Prostate gland (tissue), 2 donors: ENCODE measurements at regions not wholly inside any gene's neighbourhood (a gene's known extent, or its start where the extent isn't known, plus 50 kb on each side); places are given as distances from the start of the nearest gene placed in this dataset.

ENCODE experiments used
- CTCF ChIP-seq, 4 experiments: fragments of 200-600 bp in 2 of 4; fragments of 450-650 bp in 2 of 4; sonication (generic) in 2 of 4; IDR thresholded peaks; 1 replicate in 3 of 4; 2 replicates in 1 of 4; pipeline ENCODE4 v1.5.1; 2016 to 2019; ENCODE audit warnings: antibody characterized with exemption in 4 of 4, mild to moderate bottlenecking in 2 of 4, moderate library complexity in 2 of 4
- POLR2A ChIP-seq: fragments of 450-650 bp; IDR thresholded peaks from one replicate; pipeline ENCODE4 v1.6.1; 2016; ENCODE audit warnings: antibody characterized with exemption, mild to moderate bottlenecking
- POLR2AphosphoS5 ChIP-seq: sonication (generic); formaldehyde crosslinking; IDR thresholded peaks from one replicate; pipeline ENCODE4 v1.6.1; 2017; ENCODE audit warnings: antibody characterized with exemption

- TF ChIP-seq POLR2A, result no peak
- no peak for TF ChIP-seq CTCF (IDR thresholded peaks at IDR 0.05)
- no peak for TF ChIP-seq POLR2AphosphoS5
These were observed 185.3 kb upstream of the C11orf87 start for GRCh38 chr11:109236696-109237095.
